Upper lobe of left lung (tissue), 4 donors: ENCODE measurements at regions not wholly inside any gene's neighbourhood (a gene's known extent, or its start where the extent isn't known, plus 50 kb on each side); places are given as distances from the start of the nearest gene placed in this dataset.

Source experiments
- CTCF ChIP-seq, 6 experiments: fragments of 450-650 bp in 4 of 6; fragments of 200-600 bp in 2 of 6; sonication (generic) in 2 of 6; IDR thresholded peaks; one replicate each; pipeline ENCODE4 v1.5.1; 2016 to 2019; ENCODE audit warnings: antibody characterized with exemption in 6 of 6
- EP300 ChIP-seq, 4 donors: sonication (generic); formaldehyde crosslinking; IDR thresholded peaks; one replicate each; pipeline ENCODE4 v1.5.1; 2017; ENCODE audit warnings: antibody characterized with exemption in 4 of 4, control low read depth in 2 of 4

DNA sequence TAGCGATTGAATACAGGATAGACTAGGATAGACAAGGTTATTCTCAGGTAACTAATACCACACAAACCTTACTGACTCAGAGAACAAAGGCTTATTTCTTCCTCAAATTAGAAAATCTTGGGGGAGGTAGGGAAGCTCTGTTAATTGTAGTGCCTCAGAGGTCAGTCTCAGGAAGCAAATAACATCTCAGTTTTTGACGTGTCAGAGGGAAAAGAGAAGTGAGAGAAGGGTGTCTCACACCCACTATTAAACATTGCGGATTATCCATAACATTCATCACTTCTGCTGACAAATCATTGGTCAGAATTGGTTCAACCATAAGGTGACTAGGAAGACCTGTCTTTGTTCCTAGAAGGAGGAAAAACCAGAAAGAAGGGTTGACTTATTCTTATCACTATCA is 579.4 kb upstream of the MIR17HG start:
- no peak for TF ChIP-seq CTCF (IDR thresholded peaks at IDR 0.05)
- TF ChIP-seq EP300 (IDR thresholded peaks at IDR 0.05) = no peak
